GM12874 (cell line): ENCODE measurements at regions not wholly inside any gene's neighbourhood (a gene's known extent, or its start where the extent isn't known, plus 50 kb on each side); places are given as distances from the start of the nearest gene placed in this dataset.

Experiments
- CTCF ChIP-seq: IDR thresholded peaks from 2 replicates; pipeline ENCODE4 v1.5.1; 2011; ENCODE audit warnings: low read depth, mild to moderate bottlenecking, control low read depth, low read length, moderate library complexity; ENCODE audit not compliant: insufficient read depth

- TF ChIP-seq CTCF: no peak
Observed at GRCh38 chr4:53645108-53645507, 53.8 kb upstream of the LNX1 start.

GRCh38 chr4:53644607-53645006 is 53.3 kb upstream of the LNX1 start:
- TF ChIP-seq CTCF: no peak
